ENCODE measurements at regions not wholly inside any gene's neighbourhood (a gene's known extent, or its start where the extent isn't known, plus 50 kb on each side); places are given as distances from the start of the nearest gene placed in this dataset.

DNA sequence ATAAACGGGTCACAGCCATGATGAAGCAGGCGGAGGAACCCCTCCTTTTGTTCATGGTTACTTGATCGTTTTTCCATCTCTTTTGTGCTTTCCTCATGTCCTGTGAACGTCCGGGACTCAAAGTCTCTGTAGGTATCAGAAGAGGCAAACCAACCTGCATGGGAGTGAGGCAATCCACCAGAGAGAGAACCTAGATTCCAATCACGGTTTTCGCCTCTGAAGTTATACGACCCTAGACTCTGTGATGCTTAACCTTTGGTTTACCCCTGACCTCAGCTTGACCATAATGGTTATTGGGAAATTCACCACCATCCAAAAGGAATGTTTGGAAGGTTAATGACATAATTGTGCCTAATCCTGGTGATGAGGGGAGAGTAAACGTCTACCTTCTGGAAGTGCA lies 186.8 kb upstream of the PRICKLE1 start:
- 74 to 80% methylated on average over 9 of the region's 9 CpGs for WGBS, 2 donors
- no peak overlapping the region for H3K4me3 ChIP-seq (ENCODE audit: low read depth, poor library complexity, severe bottlenecking)
- intact Hi-C loops (cut with DNase I; ENCODE audit: low total_unique reads) = no loop called here
- TF ChIP-seq POLR2A (IDR thresholded peaks at IDR 0.05) = no peak
- TF ChIP-seq, protein P1, sequence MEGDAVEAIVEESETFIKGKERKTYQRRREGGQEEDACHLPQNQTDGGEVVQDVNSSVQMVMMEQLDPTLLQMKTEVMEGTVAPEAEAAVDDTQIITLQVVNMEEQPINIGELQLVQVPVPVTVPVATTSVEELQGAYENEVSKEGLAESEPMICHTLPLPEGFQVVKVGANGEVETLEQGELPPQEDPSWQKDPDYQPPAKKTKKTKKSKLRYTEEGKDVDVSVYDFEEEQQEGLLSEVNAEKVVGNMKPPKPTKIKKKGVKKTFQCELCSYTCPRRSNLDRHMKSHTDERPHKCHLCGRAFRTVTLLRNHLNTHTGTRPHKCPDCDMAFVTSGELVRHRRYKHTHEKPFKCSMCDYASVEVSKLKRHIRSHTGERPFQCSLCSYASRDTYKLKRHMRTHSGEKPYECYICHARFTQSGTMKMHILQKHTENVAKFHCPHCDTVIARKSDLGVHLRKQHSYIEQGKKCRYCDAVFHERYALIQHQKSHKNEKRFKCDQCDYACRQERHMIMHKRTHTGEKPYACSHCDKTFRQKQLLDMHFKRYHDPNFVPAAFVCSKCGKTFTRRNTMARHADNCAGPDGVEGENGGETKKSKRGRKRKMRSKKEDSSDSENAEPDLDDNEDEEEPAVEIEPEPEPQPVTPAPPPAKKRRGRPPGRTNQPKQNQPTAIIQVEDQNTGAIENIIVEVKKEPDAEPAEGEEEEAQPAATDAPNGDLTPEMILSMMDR (IDR thresholded peaks at IDR 0.05) = no peak
- no peak for DNase-seq (ENCODE audit: low spot score in 2 of 2)

DNA sequence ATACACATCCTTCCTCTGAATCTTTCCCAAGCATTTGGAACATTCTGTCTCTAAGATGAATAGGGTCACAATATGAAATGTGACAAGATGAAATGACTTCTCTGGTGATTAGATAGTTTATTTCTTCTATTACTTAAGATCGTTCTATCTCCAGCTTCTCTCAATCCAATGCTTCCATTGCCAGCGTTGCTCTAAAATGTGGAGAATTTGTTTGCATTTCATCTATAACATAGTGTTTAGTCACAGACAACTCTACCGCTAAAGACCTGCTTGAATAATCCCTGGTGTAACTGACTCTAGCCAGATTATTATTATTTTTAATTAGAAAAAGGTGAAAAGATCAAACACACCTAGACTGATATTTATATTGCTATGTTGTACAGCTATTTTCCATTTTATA lies 184.7 kb upstream of the PRICKLE1 start:
- TF ChIP-seq POLR2A (IDR thresholded peaks at IDR 0.05) = no peak
- TF ChIP-seq, protein P1 (IDR thresholded peaks at IDR 0.05) = no peak
- DNase-seq (ENCODE audit: low spot score in 2 of 2) = no peak
- 95 to 98% methylated on average over 3 of the region's 3 CpGs for WGBS, 2 donors
- intact Hi-C loops (cut with DNase I; ENCODE audit: low total_unique reads) = no loop called here
- no peak overlapping the region for H3K4me3 ChIP-seq (ENCODE audit: low read depth, poor library complexity, severe bottlenecking)

DNA sequence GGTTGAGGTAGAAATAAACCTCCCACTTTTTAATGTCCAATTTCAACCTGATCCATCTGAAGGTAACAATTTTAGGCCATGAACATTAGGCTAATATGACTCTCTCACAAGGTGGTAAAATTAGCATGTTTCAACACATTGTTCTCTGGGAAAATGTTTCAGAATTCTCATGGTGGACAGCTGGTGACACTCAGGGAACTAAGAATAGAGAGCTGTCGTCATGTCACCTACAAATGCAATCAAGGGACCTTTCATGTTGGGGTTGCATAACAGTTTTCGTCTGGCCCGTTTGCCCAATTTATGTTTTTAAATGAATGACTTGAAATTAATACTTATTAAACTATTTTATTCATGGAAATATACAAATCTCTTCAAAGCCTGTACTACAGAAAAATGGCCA lies 180.7 kb upstream of the PRICKLE1 start:
- intact Hi-C loops (cut with DNase I; ENCODE audit: low total_unique reads) = no loop called here
- H3K4me3 ChIP-seq (ENCODE audit: low read depth, poor library complexity, severe bottlenecking) = no peak overlapping the region
- TF ChIP-seq, protein P1 (IDR thresholded peaks at IDR 0.05) = no peak
- no peak for TF ChIP-seq POLR2A (IDR thresholded peaks at IDR 0.05)
- DNase-seq (ENCODE audit: low spot score in 2 of 2) = no peak
- WGBS, 2 donors = 89 to 92% methylated on average over 3 of the region's 3 CpGs

DNA sequence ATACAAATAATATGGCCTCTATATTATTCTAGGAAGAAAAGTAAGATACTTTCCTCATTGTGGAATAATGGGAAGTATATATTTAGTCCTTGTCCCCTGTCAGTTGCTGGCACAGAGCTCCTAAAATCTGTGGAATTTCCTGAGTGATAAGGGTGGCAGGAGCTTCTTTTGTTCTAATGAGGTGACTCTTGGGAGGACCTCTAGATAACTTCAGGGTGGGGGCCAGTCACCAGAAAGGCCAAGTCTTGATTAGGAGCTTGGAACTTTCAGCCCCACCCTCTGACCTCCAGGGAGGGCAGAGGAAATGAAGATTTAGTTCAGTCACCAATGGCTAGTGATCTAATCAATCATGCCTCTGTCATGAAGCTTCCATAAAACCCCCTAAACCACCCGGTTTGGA lies 179.9 kb upstream of the PRICKLE1 start:
- no peak for DNase-seq (ENCODE audit: low spot score in 2 of 2)
- 14 to 19% methylated on average over 1 of the region's 1 CpG for WGBS, 2 donors
- TF ChIP-seq, protein P1 (IDR thresholded peaks at IDR 0.05) = no peak
- no peak for TF ChIP-seq POLR2A (IDR thresholded peaks at IDR 0.05)
- intact Hi-C loops (cut with DNase I; ENCODE audit: low total_unique reads) = no loop called here
- H3K4me3 ChIP-seq (ENCODE audit: low read depth, poor library complexity, severe bottlenecking) = no peak overlapping the region

DNA sequence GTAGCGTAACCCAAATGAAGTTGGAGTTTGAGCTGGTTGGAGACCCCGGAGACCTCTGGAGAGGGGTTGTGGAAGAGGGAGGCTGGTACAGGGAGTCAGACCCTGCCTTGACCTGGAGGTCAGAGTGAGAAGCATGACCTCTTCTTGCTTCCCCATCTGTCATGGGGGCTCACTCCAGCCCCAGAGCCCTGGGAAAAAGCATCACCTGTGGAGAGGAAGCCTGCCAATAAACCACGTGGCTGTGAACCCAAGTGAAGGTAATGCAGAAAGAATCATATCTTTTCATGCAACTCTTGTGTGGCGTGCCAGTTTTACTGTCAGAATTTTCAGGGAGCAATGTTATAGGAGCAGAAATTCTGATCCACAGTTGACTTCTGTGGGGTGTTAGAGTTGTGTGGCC lies 178.5 kb upstream of the PRICKLE1 start:
- intact Hi-C loops (cut with DNase I; ENCODE audit: low total_unique reads) = no loop called here
- TF ChIP-seq POLR2A (IDR thresholded peaks at IDR 0.05) = no peak
- TF ChIP-seq, protein P1 (IDR thresholded peaks at IDR 0.05) = no peak

DNA sequence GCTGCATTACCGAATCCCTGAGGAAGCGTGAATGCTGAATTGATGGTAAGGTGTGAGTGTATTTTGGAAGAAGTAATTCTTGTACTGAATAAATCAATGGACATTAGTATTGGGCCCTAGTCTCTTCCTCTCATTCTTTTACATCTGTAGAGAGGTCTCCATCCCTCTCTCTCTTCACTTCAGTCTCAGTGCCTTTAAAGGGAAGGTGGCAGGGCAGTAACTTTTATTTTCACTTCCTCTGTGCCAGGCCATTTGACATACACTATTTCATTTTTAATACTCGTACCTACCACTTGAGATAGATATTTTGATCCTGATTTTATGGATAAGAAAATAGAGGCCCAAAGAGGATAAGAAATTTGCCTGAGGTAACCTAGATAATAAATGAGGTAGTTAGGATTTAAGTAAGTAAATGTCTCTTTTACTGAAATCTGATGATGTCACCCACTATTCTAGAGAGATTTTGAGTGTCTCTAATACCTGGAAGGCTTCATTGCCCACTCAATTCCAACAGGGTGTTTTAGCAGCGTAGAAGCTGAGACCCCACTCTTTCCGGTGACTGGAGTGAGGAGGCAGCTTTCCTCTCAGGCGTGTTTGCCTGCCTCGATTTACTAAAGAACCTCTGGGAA lies 177.9 kb upstream of the PRICKLE1 start:
- TF ChIP-seq, protein P1 (IDR thresholded peaks at IDR 0.05) = no peak
- no peak for TF ChIP-seq POLR2A (IDR thresholded peaks at IDR 0.05)
- intact Hi-C loops (cut with DNase I; ENCODE audit: low total_unique reads) = no loop called here
- no peak for DNase-seq (ENCODE audit: low spot score in 2 of 2)
- 91 to 92% methylated on average over 7 of the region's 7 CpGs for WGBS, 2 donors
- no peak overlapping the region for H3K4me3 ChIP-seq (ENCODE audit: low read depth, poor library complexity, severe bottlenecking)

More for the DNA sequence above, 178.5 kb upstream of the PRICKLE1 start:
- no peak for DNase-seq (ENCODE audit: low spot score in 2 of 2)
- WGBS, 2 donors = 87 to 90% methylated on average over 4 of the region's 4 CpGs
- no peak overlapping the region for H3K4me3 ChIP-seq (ENCODE audit: low read depth, poor library complexity, severe bottlenecking)
